Activated naive CD8-positive, alpha-beta T cell treated with anti-CD3 and anti-CD28 coated beads for 36 hours (primary cell): ENCODE measurements at regions not wholly inside any gene's neighbourhood (a gene's known extent, or its start where the extent isn't known, plus 50 kb on each side); places are given as distances from the start of the nearest gene placed in this dataset.

Experiments used
- DNase-seq: peaks from one replicate; pipeline ENCODE4 v3.0.0; 2021
- H3K27ac Mint-ChIP-seq: one replicate; pipeline ENCODE4 v1.8.0; 2022; ENCODE audit warnings: mild to moderate bottlenecking, moderate library complexity, mixed read lengths
- H3K27me3 Mint-ChIP-seq: one replicate; pipeline ENCODE4 v1.8.0; 2022; ENCODE audit warnings: mild to moderate bottlenecking, mixed read lengths
- H3K36me3 Mint-ChIP-seq: one replicate; pipeline ENCODE4 v1.8.0; 2021; ENCODE audit warnings: mild to moderate bottlenecking, mixed read lengths
- H3K4me1 Mint-ChIP-seq: one replicate; pipeline ENCODE4 v1.8.0; 2021; ENCODE audit warnings: mixed read lengths
- H3K4me3 Mint-ChIP-seq: one replicate; pipeline ENCODE4 v1.8.0; 2022; ENCODE audit warnings: mild to moderate bottlenecking, moderate library complexity, mixed read lengths
- H3K9me3 Mint-ChIP-seq: one replicate; pipeline ENCODE4 v1.8.0; 2022; ENCODE audit warnings: mixed read lengths

DNA sequence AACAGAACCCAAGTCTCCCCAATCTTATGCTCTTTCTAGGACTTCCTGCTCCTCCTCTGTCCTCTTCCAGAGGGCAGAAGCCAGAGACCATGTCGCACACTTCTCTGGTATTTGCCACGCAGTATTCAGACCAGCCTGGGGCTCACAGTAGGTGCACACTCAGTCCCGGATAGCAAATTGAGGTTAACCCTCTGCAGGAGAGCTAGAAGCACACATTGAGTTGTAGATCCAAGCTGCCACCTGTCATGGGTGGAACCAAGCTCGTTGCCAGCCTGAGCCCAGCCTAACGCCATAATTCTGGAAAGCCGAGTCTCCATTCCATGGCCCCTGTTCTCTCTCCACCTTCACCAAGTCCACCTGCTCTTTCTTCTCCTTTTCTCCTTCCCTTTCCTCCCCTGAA, 562.1 kb downstream of the BUD13 start:
- Mint-ChIP-seq H3K27ac (no peak overlapping the region), H3K27me3 (no peaks in the 10 kb centered on the region)

DNA sequence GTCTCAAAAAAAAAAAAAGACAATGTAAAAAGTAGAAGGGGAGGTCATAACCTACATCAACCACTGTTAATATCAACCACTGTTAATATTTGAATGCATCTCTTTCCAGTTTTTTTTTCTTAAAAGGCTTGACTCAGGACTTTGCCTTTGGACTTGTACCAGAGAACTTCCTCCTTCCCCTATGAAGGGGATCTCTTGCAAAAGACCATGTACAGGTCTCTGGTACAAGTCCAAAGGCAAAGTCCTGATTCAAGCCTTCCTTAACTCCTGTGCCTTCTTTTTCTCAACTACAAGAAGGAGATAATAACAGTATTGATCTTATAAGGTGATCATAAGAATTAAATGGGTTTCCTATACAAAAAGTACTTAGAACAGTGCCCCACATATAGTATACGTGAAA, 563.5 kb downstream of the BUD13 start:
- no peak for DNase-seq
- no peaks in the 10 kb centered on the region for H3K9me3 Mint-ChIP-seq
- no peaks in the 10 kb centered on the region for H3K36me3 Mint-ChIP-seq
- no peak overlapping the region for H3K4me3 Mint-ChIP-seq
- no peaks in the 10 kb centered on the region for H3K4me1 Mint-ChIP-seq
- no peaks in the 10 kb centered on the region for H3K27me3 Mint-ChIP-seq
- H3K27ac Mint-ChIP-seq, result no peak overlapping the region

More for the DNA sequence above, 562.1 kb downstream of the BUD13 start:
- Mint-ChIP-seq H3K4me3 (no peak overlapping the region), H3K36me3 (no peaks in the 10 kb centered on the region), H3K4me1 (no peaks in the 10 kb centered on the region), H3K9me3 (no peaks in the 10 kb centered on the region)
- DNase-seq, result no peak

DNA sequence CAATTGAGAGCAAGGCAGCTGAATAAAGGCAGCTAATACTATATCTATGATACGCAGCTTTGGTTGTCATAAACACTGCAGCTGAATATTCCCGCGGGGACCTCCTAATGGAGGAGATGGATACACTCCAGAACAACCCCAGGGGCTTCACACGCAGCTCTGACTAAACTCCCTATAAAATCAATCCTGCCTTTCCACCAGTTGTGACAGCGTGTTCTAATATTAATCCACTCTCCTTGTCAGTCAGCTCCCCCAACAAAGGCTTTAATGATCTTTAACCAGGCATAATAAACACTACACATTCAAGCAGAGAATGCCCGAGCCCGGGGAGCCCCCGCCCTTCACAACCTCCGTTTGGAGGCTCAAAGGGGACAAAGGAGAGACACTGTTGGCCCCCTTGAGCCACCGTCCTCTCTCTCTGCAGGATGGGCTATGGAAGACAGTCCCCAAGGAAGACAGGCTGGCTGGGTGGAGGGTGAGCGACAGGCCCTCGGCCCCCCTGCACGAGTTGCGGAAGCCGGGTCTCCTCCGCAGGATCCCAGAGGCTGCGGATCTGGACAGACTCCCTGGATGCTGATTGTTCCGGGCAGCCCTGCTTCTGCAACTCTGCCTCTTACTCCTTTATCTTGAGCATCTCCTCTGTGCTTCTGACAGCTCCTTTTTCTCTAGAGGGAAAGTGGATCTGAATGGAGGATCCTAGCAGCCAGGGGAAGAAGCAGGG, 565.2 kb downstream of the BUD13 start:
- H3K27ac Mint-ChIP-seq, result no peak overlapping the region
- H3K4me3 Mint-ChIP-seq, result no peak overlapping the region
- DNase-seq, result no peak
- H3K4me1 Mint-ChIP-seq, result no peaks in the 10 kb centered on the region
- H3K9me3 Mint-ChIP-seq, result no peaks in the 10 kb centered on the region
- no peaks in the 10 kb centered on the region for H3K36me3 Mint-ChIP-seq
- no peaks in the 10 kb centered on the region for H3K27me3 Mint-ChIP-seq

DNA sequence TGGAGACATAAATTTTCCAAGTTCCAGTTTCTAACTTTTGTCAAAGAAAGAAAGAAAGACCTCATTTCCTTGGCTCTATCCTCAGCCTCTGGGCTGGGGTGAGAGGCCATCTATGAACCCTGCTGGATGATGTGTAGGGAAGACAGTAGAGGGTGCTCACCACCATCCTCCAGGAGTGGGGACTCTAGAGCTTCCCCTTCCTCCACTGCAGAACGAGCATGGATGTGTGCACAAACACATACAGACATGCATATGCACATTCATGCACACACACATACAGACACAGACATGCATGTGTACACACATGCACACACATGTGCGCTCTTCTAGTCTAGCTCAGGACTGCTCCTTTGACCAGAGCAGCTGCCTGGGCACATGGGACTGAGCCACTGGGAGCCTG, 565.8 kb downstream of the BUD13 start:
- H3K27me3 Mint-ChIP-seq, result no peaks in the 10 kb centered on the region

DNA sequence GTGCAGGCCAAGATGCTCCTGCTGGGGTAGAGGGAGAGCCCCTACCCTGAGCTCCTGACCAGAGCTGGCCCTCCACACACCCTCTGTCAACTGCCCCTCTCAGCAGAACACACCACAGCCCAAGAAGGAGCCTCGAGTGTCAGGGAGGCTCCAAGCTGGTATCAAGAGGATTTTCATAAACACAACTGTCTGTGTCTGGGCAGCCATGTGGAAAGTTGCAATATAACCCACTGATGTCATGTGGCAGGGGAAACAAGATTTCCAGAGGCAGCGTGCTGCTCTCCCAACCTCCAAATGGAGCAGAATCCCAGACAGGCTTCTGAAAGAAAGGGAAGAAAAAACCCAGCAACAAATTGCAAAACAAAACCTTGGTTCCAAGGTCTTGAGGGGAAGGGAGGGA, 569.9 kb downstream of the BUD13 start:
- DNase-seq, result no peak
- Mint-ChIP-seq H3K4me1 (no peaks in the 10 kb centered on the region), H3K9me3 (no peaks in the 10 kb centered on the region), H3K4me3 (no peak overlapping the region), H3K27me3 (no peaks in the 10 kb centered on the region), H3K27ac (no peak overlapping the region), H3K36me3 (no peaks in the 10 kb centered on the region)

More for the DNA sequence above, 565.8 kb downstream of the BUD13 start:
- DNase-seq, result no peak
- Mint-ChIP-seq H3K4me1 (no peaks in the 10 kb centered on the region), H3K36me3 (no peaks in the 10 kb centered on the region), H3K4me3 (no peak overlapping the region), H3K27ac (no peak overlapping the region), H3K9me3 (no peaks in the 10 kb centered on the region)

DNA sequence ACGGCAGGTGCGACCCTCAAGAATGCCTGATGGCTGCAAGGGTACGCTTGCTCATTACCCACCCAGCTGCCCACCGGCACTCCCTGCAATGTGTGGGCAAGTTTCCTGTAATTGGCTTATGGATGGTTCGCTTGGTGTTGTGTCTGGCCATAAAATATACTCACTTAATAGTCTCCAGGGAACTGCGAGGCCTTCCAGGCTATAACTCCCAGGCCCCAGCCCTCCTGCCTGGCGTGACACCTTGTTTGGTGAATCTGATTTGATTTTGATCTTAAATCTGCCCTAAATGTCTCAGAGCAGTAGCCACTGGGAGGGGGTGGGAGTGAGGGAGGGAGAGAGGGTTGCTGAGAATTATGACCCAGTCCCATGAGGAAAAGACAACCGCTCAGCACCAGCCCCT, 572.2 kb downstream of the BUD13 start:
- H3K9me3 Mint-ChIP-seq, result no peaks in the 10 kb centered on the region
- no peaks in the 10 kb centered on the region for H3K36me3 Mint-ChIP-seq
- no peak overlapping the region for H3K4me3 Mint-ChIP-seq
- no peak overlapping the region for H3K27ac Mint-ChIP-seq
- H3K4me1 Mint-ChIP-seq, result no peaks in the 10 kb centered on the region
- no peak for DNase-seq
- peaks cover 4% of the 10 kb centered on the region for H3K27me3 Mint-ChIP-seq

DNA sequence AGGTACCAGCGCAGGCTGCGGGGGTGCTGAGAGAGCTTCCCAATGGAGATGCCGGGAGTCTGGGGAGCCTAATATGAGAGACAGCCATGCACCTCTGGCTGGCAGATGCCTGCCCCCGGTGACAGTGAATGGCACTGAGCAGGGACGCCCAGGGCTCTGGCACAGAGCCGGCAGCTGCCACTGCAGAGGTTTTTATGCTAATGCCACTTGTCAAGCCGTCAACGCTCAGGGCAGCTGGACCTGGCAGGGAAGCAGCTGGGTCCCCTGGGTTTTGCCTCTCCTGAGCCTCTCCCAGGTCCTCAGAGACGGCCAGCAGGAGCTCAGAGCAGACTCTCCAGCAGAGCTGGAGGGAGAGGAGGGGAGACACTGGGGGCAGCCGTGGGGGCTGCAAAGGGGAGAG, 573.6 kb downstream of the BUD13 start:
- no peaks in the 10 kb centered on the region for H3K9me3 Mint-ChIP-seq
- H3K27me3 Mint-ChIP-seq, result peaks cover 14% of the 10 kb centered on the region
- no peaks in the 10 kb centered on the region for H3K36me3 Mint-ChIP-seq

DNA sequence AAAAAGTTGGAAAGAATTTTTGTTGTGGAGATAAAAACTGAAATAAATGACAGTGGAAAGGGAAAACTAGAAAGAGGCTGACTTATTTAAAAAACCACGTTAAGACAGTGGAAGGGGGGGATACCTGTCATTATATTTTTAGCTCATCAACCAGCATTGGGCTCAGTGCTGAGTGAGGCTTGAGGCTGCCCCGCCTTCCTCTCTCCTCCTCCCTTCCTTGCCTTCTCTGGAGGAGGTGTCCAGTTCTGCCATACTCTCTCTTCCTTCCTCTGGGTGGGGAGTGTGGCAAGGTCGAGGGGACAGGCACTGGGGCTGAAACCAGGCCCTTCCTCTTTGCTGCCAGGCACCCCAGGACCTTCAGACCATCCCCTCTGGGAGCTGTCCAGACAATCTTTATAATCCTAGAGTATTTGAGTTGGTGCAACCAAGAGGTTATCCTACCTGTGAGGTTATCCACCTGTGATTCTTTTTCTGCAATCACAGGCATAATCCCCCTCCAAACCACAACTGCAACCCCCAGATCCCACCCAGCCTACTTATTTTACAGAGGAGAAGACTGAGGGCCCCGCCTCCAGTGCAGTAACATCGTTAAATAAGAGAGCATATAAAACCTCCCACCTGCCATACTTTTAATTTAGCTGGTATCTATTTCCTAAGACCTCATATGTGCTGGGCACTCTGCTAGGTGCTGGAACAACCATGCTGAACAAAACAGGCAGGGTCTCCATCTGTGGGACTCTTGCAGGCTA, 578.5 kb downstream of the BUD13 start:
- H3K36me3 Mint-ChIP-seq, result no peaks in the 10 kb centered on the region
- peaks cover 41% of the 10 kb centered on the region for H3K27me3 Mint-ChIP-seq
- no peak for DNase-seq
- H3K9me3 Mint-ChIP-seq, result no peaks in the 10 kb centered on the region
- H3K27ac Mint-ChIP-seq, result no peak overlapping the region
- no peak overlapping the region for H3K4me3 Mint-ChIP-seq
- no peaks in the 10 kb centered on the region for H3K4me1 Mint-ChIP-seq

More for the DNA sequence above, 573.6 kb downstream of the BUD13 start:
- H3K4me1 Mint-ChIP-seq, result no peaks in the 10 kb centered on the region
- no peak overlapping the region for H3K27ac Mint-ChIP-seq
- H3K4me3 Mint-ChIP-seq, result no peak overlapping the region
- no peak for DNase-seq

DNA sequence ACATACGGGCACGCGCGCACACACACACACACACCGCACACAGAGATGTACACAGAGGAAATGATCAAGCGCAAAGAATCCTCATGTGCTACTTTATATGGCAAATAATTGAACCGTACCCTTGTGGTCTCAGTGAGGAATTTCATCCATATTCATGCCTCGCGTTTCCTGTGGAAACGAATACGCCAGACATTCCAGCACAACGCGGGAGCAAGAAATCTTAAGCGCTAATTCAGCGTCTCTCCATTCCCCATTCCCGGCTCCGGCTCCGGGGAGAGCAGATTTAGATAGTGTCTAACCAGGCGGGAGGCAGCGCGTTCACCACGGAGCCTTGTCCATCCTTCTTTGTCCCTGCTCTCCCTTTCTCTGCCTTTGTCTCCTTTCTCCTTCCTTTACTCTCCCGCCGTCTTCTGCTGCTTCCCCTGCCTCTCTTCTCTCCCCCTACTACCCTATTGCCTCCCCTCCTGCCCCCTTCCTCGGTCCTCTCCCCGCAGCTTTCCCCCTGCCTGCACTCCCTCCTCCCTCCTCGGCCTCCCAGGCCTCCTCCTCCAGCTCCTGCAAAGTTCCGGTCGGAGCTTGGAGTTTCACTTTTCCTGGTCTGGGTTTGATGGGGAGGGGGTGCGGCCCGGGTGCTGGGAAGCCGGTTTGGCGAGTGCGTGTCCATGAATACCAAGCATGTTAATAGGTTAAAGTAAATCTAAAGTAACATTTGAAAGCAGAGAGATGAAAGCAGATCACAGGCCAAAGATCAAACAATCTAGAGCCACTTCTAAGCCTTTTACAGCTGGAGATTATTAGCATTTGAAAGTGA, 579.3 kb downstream of the BUD13 start:
- H3K27ac Mint-ChIP-seq, result no peak overlapping the region
- no peaks in the 10 kb centered on the region for H3K36me3 Mint-ChIP-seq
- no peak overlapping the region for H3K4me3 Mint-ChIP-seq
- no peaks in the 10 kb centered on the region for H3K4me1 Mint-ChIP-seq
- no peaks in the 10 kb centered on the region for H3K9me3 Mint-ChIP-seq
- DNase-seq, result no peak
- H3K27me3 Mint-ChIP-seq, result peaks cover 41% of the 10 kb centered on the region

DNA sequence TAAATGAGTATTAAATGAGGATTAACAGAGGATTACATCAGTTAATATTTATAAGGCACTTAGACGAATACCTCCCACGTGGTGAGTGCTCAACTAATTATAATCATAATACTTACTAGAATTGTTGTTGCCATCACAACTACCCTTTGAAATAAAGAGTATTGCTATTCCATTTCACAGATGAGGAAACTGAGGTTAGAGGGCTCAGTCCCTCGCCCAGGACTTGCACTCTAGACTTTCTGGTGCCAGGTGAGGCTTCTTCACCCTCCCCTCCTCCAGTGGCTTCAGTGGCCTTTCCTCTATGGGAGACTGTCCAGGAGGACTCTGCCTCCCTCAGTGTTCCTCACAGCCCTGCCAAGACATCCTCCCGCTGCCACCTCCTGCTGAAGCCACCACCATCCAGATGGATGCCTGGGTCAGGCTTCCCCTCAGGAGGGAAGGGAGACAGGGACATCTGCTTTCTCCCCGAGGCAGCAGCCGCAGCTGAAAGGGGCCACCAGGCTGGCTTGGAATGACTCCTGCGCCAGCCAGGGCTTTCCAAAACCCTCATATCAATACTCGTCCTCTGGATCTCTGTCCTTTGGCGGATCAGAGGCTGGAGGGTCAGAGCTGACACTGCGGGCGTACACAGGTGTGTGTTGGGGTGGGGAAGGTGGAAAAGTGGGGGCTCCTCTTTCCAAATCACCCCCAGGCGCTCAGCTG, 580.1 kb downstream of the BUD13 start:
- no peaks in the 10 kb centered on the region for H3K4me1 Mint-ChIP-seq
- no peak for DNase-seq
- H3K36me3 Mint-ChIP-seq, result no peaks in the 10 kb centered on the region
- no peaks in the 10 kb centered on the region for H3K9me3 Mint-ChIP-seq
- peaks cover 41% of the 10 kb centered on the region for H3K27me3 Mint-ChIP-seq
- H3K27ac Mint-ChIP-seq, result no peak overlapping the region
- no peak overlapping the region for H3K4me3 Mint-ChIP-seq

DNA sequence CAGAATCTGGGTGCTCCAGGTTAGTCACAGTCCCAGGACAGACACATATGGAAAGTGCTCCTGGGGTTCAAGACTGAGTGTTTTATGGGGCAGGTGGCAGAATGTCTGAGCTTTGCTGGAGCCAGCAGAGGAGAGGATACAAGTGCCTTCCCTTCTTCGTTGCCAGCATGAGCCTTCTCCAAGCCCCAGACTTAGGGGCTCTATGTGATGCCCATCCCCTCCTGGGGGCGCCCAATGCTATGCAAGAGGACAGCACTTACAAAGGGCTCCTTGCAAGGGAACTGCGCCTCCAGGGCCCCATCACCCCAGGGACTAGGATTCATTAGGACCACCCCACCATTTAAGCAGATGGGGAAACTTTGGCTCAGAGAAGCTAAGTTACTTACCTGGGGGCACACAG, 581.9 kb downstream of the BUD13 start:
- Mint-ChIP-seq H3K4me1 (no peaks in the 10 kb centered on the region), H3K36me3 (no peaks in the 10 kb centered on the region), H3K27me3 (peaks cover 37% of the 10 kb centered on the region), H3K4me3 (no peak overlapping the region), H3K27ac (no peak overlapping the region), H3K9me3 (no peaks in the 10 kb centered on the region)
- DNase-seq, result no peak

DNA sequence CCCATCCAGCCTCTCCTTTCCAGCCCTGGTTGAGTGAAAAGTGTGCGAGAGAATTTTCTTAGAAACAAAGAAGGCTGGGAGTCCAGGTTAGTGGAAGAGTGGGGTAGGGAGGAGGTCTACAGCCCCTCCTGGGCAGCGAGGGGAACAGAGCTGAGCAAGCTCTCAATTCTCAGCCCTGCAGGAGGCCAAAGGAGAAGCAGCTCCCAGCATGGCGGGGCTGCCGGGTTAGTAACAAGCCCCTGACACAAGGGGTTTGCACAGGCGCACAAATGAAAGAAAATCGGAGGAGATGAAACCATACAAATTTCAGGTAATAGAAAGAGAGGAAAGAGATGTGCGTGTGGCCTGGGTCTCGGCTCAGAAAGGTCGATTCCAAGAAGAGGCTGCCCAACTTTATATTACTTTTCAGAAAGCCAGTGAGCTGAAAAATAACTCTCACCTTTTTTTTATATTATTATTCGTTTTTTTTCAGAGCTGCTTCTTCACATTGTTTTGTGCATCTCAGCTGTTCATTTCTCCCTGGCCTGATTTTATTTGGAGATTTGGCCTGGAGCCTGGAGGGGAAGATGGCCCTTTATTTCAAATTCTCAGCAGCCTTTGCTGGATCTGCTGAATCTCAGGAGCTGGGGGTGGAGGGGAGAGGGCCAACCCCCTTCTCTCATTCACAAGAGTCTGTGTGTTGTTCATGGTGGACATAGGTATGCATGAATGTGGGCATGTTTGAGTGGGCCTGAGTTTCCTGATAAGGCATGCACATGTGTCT, 583.2 kb downstream of the BUD13 start:
- Mint-ChIP-seq H3K27ac (no peak overlapping the region), H3K4me3 (no peak overlapping the region), H3K9me3 (no peaks in the 10 kb centered on the region), H3K27me3 (peaks cover 30% of the 10 kb centered on the region), H3K4me1 (no peaks in the 10 kb centered on the region), H3K36me3 (no peaks in the 10 kb centered on the region)
- DNase-seq, result no peak

DNA sequence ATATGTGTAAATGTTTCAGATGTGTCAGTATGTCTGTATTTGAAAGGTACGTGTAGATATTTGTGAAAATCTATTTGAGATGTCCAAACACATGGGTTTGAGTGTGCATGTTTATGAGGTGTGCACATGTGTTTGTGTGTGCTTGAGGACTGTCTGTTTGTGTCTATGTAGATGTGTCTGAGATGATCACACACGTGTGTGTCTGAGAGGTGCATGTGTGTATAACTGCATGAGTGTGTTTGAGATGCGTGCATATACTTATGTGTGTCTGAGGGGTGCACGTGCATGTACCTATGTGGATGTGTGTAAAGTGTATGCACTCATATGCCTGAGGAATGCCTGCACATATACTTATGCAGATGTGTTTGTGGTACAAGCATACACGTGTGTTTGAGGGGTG, 584.4 kb downstream of the BUD13 start:
- no peaks in the 10 kb centered on the region for H3K4me1 Mint-ChIP-seq
- H3K4me3 Mint-ChIP-seq, result no peak overlapping the region
- no peaks in the 10 kb centered on the region for H3K9me3 Mint-ChIP-seq
- DNase-seq, result no peak
- no peak overlapping the region for H3K27ac Mint-ChIP-seq
- no peaks in the 10 kb centered on the region for H3K36me3 Mint-ChIP-seq
- peaks cover 18% of the 10 kb centered on the region for H3K27me3 Mint-ChIP-seq

DNA sequence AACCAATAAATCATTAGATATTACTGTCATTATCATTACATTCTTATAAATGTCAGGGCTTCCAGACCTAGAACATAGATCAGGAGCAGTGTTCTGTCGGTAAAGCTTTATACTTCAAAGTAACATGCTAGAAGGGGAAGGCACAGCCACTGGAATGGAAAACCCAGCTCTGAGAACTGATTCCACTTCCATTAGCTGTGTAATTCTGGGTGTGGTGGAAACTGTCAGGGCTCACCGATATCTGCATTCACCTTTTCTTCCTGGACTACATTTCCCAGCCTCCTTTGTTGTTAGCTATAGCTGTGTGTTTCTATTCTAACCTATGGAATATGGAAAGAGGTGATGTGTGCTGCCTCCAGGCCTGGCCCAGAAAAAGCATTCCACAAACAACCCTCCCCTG, 585.8 kb downstream of the BUD13 start:
- Mint-ChIP-seq H3K27me3 (peaks cover 10% of the 10 kb centered on the region), H3K9me3 (no peaks in the 10 kb centered on the region), H3K4me3 (no peak overlapping the region), H3K4me1 (no peaks in the 10 kb centered on the region), H3K27ac (no peak overlapping the region), H3K36me3 (no peaks in the 10 kb centered on the region)
- no peak for DNase-seq
